A172 (cell line): ENCODE measurements at regions not wholly inside any gene's neighbourhood (a gene's known extent, or its start where the extent isn't known, plus 50 kb on each side); places are given as distances from the start of the nearest gene placed in this dataset.

ENCODE experiments used
- DNase-seq: peaks from one replicate; pipeline ENCODE4 v3.0.0-alpha.2; 2015; ENCODE audit warnings: low spot score

GRCh38 chr2:200054681-200055468 is 99.5 kb downstream of the MAIP1 start:
- no peak for DNase-seq

- DNase-seq, result no peak
Observed at GRCh38 chr2:200056105-200056504, 100.7 kb downstream of the MAIP1 start.

GRCh38 chr2:200063155-200063554 is 107.8 kb downstream of the MAIP1 start:
- no peak for DNase-seq

DNA sequence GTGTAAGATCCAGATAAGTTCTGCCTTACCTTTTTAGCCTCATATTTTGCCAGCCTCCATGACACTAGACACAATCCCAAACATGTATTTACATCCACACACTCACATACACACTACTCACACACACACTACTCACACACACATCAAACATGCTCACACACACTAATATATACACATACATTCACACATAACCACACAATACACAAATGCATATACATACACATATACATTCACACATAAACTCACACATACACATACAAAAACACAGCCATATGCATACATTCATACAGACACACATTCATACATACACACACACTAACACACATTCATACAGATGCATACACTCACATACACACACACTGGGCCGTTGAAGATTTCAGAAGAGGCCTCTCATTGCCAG is 109.5 kb downstream of the MAIP1 start:
- no peak for DNase-seq

- no peak for DNase-seq
Observed at GRCh38 chr2:200065477-200065876, 110.1 kb downstream of the MAIP1 start.

- no peak for DNase-seq
Observed at GRCh38 chr2:200066417-200066816, 111.0 kb downstream of the MAIP1 start.

GRCh38 chr2:200068642-200069041 is 113.3 kb downstream of the MAIP1 start:
- no peak for DNase-seq

DNA sequence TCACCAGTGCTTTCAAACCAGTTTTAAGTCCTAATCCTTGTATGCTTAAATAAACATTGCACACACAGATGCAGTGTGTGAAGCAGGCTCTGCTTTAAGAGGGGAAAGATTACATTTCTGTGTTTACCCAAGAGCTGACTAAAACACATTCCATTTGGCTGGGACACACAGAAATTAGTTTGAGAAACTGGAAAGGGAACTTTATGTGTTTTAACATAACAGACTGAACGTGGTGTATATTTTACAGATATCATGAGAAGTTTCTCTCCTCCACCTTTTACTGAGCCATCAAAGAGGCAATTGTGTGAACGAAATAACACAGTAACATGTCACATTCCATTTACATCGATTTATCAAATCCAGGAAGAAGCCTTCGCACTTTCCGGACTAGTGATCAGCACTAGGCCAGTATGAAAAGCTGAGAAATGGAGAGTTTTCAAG is 121.8 kb downstream of the MAIP1 start:
- no peak for DNase-seq

GRCh38 chr2:200077838-200078237 is 122.5 kb downstream of the MAIP1 start:
- DNase-seq, result no peak

DNA sequence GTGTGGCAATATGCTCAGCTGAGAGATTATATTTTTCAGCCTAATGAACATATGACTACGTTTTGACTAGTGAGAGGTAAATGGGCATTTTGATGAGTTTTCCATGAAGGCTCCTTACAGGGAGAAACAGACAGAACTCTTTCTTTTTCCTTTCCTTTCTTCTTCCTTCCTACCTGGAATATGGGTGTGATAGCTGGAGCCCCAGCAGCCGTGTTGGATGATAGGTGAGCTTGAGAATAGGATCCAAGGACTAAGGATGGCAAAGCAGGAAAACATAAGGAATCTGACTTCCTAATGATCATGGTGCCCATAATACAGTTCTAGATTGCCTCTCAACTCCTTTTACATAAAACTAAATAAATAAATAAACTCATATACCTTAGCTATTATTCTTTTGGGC is 124.0 kb downstream of the MAIP1 start:
- no peak for DNase-seq

DNA sequence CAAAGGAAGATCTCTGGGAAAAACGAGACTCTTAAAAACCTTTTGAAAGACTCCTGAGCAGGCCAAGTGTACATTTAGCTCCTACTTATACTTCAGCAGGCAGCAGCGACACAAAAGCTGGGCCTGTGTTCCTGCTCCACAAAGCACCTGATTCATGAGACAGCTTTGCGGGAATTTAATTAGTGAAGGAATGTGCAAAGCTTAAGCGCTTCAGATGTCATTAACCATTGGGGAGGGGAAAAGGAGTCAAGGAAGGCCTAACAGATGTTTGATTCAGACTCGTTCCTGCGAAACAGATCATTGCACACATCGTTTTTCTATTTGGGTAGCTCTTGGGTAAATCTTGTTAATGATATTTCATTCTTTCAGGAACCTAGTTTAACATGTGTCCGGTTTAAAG is 125.9 kb downstream of the MAIP1 start:
- DNase-seq, result no peak

- DNase-seq, result no peak
Observed at GRCh38 chr2:200081811-200082210, 126.4 kb downstream of the MAIP1 start.

DNA sequence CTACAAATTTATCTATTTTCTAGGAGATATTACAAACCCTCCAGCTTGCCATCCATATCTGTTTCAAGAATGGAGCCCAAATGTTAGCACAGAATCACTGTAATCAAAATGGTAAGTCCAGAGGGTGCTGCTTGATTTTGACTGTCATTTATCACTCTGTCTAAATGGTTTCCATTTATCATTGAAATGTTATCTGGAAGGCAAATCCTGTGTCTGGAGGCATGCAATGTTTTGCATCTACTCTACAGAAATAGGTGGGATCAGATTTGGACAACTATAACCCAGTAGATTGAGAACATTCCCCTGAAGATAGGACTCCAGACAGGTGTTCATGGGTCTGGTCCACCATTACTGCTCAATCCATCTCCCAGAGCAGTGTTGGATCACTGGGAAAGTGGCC is 128.7 kb downstream of the MAIP1 start:
- DNase-seq, result no peak

GRCh38 chr2:200086911-200087310 is 131.5 kb downstream of the MAIP1 start:
- no peak for DNase-seq

- no peak for DNase-seq
Observed at GRCh38 chr2:200087451-200087850, 132.1 kb downstream of the MAIP1 start.

GRCh38 chr2:200089040-200089755 is 133.8 kb downstream of the MAIP1 start:
- DNase-seq, result peak; percentile 9

DNA sequence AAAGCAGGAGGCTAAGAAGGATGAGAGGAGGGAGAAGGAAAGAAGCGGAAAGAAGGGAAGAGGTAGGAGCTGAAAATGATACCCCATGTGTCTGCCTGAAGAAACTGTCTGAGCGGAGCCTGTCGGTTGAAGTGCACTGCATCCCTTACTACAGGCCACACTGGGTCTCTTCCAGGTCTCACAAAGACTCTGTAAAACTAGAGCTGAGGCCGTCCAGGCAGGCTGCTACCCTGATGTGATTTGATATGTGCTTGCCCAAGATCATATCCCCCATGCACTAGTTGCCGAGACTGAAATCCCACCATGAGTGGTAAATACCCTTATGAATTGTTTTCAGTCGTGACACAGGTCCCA is 134.4 kb downstream of the MAIP1 start:
- no peak for DNase-seq

GRCh38 chr2:200090683-200091082 is 135.3 kb downstream of the MAIP1 start:
- no peak for DNase-seq

DNA sequence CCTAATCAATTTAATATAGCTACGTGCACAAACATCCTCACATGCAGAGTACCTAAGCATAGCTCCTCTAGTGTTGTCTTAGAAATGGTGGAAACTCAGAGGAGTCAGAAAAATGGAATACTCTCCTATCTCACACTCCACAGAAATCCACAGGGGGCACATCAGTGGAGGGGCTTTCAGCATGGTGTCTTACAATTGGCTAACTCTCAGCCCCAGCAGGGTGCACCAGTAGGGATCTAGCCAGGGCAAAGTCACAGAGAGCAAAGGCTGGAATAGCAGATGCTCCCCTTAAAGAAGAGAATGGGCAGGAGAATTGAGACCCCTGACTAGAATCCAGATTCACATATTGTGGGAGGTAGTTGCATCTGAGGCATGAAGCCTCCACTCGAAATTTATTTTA is 135.7 kb downstream of the MAIP1 start:
- no peak for DNase-seq

DNA sequence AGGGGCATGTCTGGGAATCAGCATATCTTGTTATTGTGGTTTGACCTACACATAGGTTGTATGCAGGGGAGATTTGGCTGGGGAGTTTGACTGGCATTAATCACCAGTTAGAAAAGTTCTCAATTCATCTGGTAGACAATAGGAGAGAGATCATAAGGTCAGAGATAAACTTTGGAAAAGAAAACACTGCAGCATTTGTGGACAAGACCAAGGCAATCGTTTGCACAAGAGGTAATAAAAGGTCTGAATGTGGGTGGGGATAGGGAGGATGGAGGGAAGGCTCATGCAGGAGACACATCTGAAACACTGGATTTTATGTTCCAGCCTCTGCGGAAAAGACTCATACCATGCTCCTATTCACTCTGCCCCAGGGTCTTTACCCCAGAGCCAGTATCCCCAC is 136.9 kb downstream of the MAIP1 start:
- peak; percentile 10 for DNase-seq

GRCh38 chr2:200095436-200095835 is 140.1 kb downstream of the MAIP1 start:
- no peak for DNase-seq

DNA sequence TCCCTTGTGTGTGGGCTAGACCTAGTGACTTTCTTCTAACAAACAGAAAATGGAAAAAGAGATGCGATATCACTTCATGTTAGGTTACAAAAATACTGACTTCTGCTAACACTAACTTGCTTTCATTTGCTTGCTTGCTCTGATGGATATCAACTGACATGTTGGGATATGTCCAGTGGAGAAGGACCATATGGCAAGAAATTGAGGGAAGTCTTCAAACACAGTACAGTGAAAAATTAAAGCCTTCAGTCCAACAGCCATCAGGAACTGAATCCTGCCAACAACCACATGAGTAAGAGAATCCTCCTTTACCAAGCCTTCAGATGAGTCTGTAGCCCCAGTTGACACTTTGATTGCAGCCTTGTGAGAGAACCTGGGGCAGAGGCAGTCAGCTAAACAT is 143.9 kb downstream of the MAIP1 start:
- DNase-seq, result no peak

DNA sequence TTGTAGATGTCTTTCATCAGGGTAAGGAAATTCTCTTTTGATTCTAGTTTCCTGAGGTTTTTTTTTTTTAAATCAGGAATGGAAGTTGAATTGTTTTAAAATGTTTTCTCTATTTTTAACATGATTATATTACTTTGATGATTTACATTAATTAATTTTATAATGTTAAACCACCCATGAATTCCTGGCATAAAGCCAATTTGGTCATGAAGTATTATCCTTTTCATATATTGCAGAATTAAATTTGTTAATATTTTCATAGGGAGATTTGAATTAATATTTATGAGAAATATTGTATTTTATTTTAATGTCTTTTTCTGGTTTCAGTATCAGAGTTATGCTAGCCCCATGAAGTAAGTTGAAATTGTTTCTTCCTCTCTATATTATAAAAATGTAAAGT is 144.6 kb downstream of the MAIP1 start:
- no peak for DNase-seq

DNA sequence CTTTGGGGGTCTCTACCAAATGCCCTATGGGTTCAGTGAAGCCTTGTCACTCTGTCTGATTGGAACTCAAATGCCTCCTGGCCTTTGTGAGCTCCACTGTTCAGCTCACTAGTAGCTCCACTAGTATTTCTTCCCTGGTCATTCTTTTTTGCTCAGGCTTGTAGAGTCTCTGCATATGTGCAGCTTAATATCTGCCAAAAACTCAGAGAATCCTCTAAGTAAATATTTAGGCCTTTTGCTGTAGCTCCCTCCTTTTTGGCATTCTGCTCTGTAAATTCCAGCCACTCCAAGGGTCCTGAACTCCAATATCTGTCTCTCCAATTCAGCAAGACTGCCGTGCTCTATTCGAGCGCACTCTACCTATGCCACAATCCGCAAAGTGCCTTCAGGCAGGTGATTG is 146.5 kb downstream of the MAIP1 start:
- no peak for DNase-seq
